Transverse colon (tissue), 3 donors: ENCODE measurements at regions not wholly inside any gene's neighbourhood (a gene's known extent, or its start where the extent isn't known, plus 50 kb on each side); places are given as distances from the start of the nearest gene placed in this dataset.

Experiments
- EP300 ChIP-seq: sonication (generic); formaldehyde crosslinking; IDR thresholded peaks from one replicate; pipeline ENCODE4 v1.6.1; 2017; ENCODE audit warnings: antibody characterized with exemption, low read depth
- POLR2A ChIP-seq: fragments of 450-650 bp; IDR thresholded peaks from one replicate; pipeline ENCODE4 v1.6.1; 2016; ENCODE audit warnings: antibody characterized with exemption, mild to moderate bottlenecking, moderate library complexity
- TF ChIP-seq, protein P1 (sequence below), 5 experiments: fragments of 200-600 bp in 3 of 5; fragments of 450-650 bp in 2 of 5; sonication (generic) in 3 of 5; IDR thresholded peaks; 1 replicate in 2 of 5; 2 replicates in 3 of 5; pipeline ENCODE4 v1.5.1; 2016 to 2017; ENCODE audit warnings: antibody characterized with exemption in 5 of 5, inconsistent platforms in 3 of 5, mild to moderate bottlenecking in 2 of 5, moderate library complexity in 1 of 5

DNA sequence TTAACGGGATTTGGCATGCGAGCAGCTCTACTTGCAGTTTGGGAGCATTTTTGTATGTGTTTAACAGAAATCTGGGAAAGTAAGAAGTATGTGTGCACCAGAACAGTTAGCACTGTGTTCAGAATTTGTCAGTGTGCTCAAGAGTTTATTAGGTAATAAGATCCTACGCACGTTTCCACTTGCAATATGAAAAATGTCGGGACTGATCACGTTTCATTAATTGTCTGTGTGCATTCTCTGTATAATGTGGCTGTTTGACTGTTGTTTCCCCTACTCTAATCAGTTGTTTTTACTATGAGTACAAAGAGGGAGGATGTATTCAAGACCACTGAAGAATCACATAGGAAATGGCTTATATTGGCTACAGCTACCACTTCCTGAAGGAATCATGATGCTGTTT, 349.7 kb upstream of the POU3F2 start:
- TF ChIP-seq EP300 (no peak), POLR2A (no peak)
- TF ChIP-seq, protein P1, sequence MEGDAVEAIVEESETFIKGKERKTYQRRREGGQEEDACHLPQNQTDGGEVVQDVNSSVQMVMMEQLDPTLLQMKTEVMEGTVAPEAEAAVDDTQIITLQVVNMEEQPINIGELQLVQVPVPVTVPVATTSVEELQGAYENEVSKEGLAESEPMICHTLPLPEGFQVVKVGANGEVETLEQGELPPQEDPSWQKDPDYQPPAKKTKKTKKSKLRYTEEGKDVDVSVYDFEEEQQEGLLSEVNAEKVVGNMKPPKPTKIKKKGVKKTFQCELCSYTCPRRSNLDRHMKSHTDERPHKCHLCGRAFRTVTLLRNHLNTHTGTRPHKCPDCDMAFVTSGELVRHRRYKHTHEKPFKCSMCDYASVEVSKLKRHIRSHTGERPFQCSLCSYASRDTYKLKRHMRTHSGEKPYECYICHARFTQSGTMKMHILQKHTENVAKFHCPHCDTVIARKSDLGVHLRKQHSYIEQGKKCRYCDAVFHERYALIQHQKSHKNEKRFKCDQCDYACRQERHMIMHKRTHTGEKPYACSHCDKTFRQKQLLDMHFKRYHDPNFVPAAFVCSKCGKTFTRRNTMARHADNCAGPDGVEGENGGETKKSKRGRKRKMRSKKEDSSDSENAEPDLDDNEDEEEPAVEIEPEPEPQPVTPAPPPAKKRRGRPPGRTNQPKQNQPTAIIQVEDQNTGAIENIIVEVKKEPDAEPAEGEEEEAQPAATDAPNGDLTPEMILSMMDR (IDR thresholded peaks at IDR 0.05), result no peak
